GM13976 (cell line): ENCODE measurements at regions not wholly inside any gene's neighbourhood (a gene's known extent, or its start where the extent isn't known, plus 50 kb on each side); places are given as distances from the start of the nearest gene placed in this dataset.

Experiments
- DNase-seq: peaks from one replicate; pipeline ENCODE4 v3.0.0; 2012; ENCODE audit warnings: low spot score
- in situ Hi-C: fragments of 300-500 bp; cut with MboI; formaldehyde crosslinking; loops from one replicate; pipeline ENCODE4 v1.12.0; 2022; ENCODE audit warnings: low sequenced_read_pairs, mixed read lengths, inconsistent platforms; ENCODE audit not compliant: unreplicated experiment
- TF ChIP-seq, protein P1 (sequence below): IDR thresholded peaks from 2 replicates; pipeline ENCODE4 v1.5.1; 2012; ENCODE audit warnings: borderline replicate concordance, mild to moderate bottlenecking; ENCODE audit not compliant: insufficient read depth; ENCODE audit errors: extremely low read depth, missing control alignments, control extremely low read depth

DNA sequence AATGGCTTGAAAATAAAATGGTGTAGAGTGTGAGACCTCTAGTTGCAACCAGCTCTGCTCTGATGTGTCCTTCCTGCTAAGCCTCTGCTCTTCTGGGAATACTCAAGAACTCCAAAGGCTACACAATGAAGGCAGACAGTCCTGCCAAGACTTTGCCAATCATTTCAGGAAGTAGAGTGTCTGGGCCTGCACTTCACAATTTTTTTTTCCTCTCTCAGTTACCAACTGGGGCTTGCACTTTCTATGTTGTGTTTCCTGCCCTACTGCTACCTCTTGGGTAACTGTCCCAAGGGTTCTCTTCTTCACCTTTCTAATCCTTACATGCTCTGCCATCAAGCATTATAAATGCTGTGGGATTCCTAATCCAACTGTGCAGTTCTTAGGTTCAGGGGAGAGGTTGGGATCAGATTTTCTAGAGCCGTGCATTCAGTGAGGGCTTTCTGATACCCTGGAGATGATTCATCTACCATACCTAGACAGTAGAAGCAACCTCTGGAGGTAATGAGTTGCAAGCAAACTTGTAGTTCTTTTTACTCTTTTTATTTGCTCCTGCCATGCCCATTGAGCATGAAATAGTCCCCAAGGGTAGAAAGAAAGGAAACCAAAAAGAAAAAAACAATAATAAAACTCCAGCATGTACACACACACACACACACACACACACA, 365.9 kb downstream of the MLLT3 start:
- in situ Hi-C loops, result no loop called here
- TF ChIP-seq, protein P1, sequence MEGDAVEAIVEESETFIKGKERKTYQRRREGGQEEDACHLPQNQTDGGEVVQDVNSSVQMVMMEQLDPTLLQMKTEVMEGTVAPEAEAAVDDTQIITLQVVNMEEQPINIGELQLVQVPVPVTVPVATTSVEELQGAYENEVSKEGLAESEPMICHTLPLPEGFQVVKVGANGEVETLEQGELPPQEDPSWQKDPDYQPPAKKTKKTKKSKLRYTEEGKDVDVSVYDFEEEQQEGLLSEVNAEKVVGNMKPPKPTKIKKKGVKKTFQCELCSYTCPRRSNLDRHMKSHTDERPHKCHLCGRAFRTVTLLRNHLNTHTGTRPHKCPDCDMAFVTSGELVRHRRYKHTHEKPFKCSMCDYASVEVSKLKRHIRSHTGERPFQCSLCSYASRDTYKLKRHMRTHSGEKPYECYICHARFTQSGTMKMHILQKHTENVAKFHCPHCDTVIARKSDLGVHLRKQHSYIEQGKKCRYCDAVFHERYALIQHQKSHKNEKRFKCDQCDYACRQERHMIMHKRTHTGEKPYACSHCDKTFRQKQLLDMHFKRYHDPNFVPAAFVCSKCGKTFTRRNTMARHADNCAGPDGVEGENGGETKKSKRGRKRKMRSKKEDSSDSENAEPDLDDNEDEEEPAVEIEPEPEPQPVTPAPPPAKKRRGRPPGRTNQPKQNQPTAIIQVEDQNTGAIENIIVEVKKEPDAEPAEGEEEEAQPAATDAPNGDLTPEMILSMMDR, result no peak
- no peak for DNase-seq

DNA sequence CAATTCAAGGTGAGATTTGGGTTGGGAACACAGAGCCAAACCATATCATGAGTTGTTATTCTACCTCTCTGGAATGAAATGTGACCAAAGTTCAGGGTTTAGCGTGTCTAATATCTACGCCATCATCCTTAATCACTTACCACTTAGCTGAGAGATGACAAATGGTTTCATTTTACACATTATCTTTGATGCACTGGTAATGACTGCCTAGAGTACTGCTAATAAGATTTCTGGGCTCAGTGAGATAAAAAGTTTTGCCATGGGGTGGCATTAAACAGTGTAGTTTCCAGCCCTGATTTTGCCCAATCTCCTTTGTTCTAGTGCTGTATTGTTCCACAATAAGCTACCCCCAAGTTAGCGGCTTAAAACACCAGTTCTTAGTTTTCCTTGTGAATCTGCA, 367.2 kb downstream of the MLLT3 start:
- in situ Hi-C loops, result no loop called here
- DNase-seq, result no peak
- TF ChIP-seq, protein P1, result no peak

DNA sequence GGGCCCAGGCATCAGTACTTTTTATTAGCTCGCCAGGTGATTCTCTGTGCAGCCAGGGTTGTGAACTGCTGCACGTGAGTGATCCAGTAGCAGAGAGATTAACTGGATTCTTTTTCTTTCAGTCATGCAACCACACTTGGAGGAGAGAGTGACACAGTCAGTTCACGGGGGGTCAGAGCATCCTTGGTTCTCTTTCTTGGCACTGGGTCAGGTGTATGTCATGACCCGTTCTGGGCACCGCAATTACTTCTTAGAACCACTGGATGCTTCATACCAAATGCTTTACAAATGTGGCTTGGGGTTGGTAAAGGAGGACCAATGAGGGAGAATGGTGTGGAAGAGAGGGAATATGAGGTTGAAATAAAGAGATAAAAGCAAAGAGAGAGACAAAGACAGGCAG, 368.7 kb downstream of the MLLT3 start:
- TF ChIP-seq, protein P1, result no peak
- no peak for DNase-seq
- in situ Hi-C loops, result no loop called here

DNA sequence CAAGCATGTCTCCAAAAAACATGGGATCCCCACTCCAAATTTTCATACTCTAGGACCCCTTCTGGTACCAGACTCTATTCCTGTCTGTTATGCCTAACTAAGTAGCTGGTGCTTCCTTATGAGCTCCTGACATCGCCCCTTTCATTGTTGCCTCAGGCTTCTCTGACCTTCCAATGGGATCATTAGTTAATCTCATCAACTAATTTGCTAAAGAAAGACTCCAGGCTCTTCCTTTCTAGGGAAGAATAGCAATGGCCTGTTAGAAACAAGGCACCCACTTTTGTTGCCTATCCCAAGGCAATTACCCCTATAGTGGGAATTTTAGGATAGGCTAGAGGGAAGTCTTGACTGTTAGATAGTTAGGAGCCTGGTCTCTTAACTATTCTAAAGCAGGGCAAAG, 369.5 kb downstream of the MLLT3 start:
- TF ChIP-seq, protein P1, result no peak
- DNase-seq, result no peak
- in situ Hi-C loops, result no loop called here

DNA sequence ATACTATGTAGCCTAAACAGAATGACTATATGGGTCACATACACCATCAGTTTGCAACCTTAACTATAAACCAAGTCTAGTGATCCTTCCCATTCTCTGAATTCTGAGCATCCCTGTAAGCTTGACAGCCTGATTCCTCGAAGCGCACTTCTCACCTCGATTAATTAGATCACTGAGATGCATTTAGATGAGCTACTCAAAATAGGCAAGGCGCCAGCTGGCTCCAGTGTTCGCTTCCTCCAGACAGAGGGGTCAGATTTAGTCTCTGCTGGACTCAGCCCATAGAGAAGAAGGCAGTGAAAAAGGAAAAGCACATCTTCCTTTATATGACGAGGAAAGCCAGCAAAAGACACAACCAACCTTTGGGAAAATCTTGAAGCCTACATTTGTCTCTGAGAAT, 371.5 kb downstream of the MLLT3 start:
- in situ Hi-C loops, result no loop called here
- no peak for DNase-seq
- TF ChIP-seq, protein P1, result no peak

DNA sequence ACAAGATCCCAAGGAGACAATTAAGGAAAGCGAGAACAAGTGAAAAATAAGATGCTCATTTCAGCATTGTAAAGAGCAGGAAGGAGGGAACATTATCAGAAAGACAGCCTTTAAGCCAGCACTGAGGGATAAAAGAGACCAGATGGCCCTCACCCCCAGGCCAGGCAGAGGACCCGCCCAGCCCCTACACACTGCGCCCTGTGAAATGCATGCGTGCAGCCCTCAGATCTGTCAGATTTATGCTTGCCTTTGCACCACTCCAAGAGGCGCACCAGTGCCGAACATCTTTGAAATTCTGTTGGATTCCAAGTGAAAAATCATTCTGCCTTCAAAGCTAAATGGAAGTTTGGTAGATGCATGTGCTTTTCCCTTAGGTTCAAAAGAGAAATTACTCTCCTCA, 378.0 kb downstream of the MLLT3 start:
- in situ Hi-C loops, result no loop called here
- TF ChIP-seq, protein P1, result no peak
- DNase-seq, result no peak
